Activated gamma-delta T cell (primary cell): ENCODE measurements at regions not wholly inside any gene's neighbourhood (a gene's known extent, or its start where the extent isn't known, plus 50 kb on each side); places are given as distances from the start of the nearest gene placed in this dataset.
"Not testable (repeated sequence)": the region's sequence is repeated elsewhere in the genome, so short reads cannot be mapped to it uniquely, and the experiment has no call there.

Experiments
- DNase-seq: peaks from one replicate; lab custom pipeline; 2025; lab: John Stamatoyannopoulos, UW

DNA sequence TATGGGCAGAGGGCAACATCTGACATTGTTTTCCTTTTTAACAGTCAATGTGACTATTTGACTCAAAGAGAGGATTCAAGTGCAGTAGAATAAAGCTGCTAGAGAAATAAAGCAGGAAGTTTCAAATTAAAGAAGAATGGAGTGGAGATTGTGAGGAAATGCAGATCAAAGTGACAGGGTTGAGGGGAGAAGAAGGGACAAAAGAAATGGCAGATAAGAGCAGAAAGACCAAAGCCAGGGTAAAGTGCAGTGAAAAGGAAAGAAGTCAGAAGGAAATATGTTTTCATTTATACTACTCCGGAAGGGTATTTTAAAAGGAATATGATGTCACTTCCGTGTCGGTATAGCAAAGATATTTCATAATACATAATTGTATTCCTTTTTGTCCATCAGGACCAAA is 297.5 kb upstream of the CRIM1 start:
- no peak for DNase-seq

DNA sequence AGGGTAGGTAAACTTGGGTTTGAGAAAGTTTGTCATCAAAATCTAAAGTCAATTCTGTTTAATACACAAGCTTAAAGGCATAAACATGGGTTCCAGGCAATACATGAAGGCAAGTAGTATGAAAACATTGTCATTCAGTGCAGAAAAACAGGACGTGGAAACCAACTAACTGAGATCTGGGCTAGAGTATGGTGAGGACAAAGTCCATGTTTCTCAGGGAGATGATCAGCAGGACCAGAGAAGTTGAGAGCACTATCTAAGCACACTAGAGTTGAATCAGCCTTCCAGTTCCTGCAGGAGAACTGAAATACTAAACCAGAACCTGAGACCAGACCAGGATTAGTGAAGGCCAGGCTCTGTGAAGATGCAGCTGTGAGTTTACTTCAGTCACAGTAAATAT is 302.8 kb upstream of the CRIM1 start:
- DNase-seq, result no peak

DNA sequence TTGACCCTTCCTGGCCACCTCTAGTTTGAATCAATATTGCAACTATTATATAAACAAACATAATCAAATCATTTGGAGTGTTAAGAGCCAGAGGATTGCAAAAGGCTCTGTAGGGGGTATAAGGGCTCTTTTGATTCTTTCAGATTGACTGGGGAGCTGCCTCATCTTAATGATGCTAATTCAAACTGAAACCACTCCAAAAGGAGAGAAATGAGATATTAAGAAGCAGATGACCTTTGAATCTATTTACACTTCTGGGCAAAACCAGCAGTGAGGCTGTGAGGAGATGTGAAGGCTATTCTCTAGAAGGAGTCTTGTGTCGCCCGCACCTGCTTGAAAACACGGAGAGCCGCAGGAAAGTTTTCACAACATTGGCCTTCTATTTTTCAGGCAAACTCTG is 311.2 kb upstream of the CRIM1 start:
- DNase-seq, result no peak

DNA sequence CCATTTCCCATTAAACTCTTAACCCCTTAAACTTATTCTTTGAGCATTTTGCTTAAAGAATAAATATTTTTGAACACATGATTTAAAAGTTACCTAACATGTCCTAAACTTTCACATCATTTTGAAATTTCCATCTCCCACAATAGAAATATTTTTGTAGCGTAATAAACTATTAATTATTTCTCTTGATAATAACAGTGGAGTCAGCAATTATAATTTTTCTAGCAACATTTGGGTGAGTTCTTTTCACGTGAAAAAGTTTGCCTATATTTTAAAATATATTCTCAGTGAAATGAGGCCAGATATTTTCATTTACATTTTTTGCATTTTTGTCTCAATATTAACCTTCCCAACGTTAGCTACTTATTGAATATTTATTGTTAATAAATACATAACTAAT is 320.4 kb upstream of the CRIM1 start:
- DNase-seq, result no peak

DNA sequence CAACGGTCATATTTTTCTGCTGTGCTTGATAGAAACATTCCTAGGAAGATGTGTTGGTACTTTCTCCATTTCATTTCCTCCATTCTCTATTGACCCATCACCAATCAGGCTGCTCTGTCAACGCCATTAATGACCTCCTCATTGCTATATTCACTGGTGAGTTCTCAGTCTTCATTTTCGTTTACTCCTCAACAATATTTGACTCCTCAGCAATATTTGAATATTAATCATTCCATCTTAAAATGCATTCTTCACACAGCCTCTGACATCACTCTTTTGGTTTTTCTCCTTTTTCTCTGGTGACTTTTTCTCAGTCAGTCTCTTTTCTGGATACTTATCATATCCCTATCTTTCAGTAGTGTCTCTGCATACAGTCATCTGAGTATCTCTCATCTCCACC is 323.5 kb upstream of the CRIM1 start:
- no peak for DNase-seq

DNA sequence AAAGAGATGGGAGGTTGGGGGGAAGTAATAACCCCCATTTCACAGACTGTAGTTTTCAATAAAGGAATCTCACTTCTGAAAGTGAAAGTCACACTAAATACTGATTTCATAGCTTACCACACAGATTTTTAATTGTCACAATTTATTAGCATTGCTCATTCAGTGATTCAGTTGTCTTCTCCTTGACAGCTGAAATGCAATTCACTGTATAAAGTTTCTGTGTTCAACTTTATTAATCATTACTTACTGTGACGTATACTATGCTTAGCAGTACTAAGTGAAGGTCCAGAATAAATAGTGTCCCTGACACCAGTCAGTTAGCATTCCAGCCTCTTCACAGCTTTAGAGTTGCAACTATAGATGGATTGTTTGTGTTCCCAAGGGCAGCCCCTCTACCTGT is 324.1 kb upstream of the CRIM1 start:
- DNase-seq, result no peak

DNA sequence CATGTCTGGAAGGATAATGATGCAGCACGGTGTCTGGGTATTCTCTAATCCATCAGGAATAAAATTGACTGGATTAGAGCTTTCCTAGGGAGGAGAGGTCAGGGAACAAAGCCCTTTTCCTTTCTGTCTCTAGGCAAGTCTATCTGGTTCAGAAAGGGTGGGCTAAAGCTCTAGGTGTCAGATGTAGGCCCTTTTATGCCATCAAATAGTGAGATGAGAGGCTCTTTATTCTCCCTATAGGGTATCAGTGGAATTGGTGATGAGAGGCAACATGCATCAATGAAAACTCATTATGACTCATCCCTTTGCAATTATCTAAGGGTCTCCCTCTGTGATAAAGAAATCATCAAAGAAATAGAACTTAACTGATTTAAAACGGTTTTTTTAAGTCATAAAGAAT is 328.0 kb upstream of the CRIM1 start:
- DNase-seq, result no peak

DNA sequence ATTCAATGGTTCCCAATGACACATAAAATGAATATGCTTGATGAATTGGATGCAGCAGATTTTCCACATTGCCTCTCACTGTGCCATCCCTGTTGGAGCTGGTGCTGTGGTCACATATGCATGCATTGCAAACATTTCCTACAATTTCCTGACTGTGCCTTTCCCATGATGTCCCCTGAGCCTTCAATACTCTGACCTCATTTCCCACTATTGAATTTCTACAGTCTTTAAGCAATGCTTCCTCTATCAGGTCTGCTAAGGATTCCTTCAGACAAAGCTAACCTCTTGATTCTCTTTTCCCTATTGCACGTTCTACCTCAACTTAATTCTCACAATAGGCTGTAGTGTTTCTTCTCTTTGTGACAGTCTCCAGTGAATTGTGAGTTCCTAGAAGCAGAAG is 342.5 kb upstream of the CRIM1 start:
- no peak for DNase-seq

DNA sequence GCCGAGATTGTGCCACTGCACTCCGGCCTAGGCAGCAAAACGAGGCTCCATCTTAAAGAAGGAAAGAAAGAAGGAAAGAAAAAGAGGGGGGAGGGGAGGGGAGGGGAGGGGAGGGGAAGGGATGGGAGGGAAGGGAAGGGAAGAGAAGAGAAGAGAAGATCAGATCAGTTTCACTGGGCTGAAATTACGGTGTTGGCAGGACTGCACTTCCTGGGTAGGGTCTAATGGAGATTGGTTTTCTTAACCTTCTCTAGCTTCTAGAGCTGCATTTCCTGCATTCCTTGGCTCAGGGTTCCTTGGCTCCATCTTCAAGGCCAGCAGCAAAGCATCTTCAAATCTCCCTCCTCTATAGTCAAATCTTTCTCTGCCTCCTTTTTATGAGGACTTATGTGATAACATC is 349.1 kb upstream of the CRIM1 start:
- no peak for DNase-seq

DNA sequence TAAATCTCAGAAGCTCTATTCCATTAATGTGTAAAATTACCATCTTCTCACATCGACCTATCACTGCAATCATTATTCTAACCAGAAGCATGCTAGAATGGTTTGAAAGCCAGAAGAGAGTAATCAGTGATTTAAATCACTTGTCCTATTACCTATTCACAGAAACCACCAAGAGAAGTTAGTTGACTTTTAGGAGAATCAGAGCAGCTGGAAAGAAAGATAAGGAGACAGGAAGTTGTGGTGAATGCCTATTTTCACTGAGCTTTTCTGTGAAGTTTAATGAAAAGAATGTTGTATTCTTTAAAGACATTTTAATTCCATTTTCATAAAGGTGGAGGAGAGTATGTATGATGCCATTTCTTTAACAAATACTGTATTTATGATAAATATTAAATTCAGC is 352.6 kb upstream of the CRIM1 start:
- no peak for DNase-seq

DNA sequence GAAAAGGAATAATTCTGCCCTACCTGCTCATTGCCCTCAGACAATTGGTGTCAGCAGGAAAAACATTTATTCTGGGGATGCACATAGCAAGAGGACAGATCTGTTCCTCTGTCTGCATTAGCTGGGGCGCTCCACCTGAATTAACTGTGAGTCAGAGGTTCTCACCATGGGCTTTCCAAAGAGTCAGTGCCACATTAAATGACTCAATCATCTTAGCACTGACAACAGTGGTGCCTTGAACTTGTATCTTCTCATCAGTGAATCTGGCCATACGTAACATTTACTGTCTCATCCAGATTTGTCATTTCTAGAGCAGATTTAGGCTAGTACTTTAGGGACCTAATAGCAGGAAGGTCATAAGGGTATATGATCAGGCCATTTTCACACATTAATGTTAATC is 358.1 kb upstream of the CRIM1 start:
- DNase-seq, result no peak

DNA sequence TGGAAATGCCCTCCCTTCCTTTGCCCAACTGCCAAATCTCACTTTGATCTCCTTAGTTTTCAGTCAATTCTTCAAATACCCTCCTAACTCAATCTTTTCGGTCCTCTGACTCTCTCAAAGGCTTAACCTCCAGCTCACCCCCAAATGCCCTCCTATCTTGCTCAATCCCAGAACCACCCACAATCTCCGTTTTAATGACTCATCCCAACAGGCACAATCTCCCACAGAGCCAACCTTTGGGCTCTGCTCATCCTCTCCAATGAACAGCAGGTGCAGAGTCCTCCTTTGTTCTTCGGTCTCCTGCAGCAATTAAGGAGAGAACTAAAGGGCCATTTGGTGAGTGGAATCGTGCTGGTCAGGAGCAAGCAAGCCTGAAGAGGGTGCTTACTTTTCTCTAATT is 366.1 kb upstream of the CRIM1 start:
- no peak for DNase-seq

DNA sequence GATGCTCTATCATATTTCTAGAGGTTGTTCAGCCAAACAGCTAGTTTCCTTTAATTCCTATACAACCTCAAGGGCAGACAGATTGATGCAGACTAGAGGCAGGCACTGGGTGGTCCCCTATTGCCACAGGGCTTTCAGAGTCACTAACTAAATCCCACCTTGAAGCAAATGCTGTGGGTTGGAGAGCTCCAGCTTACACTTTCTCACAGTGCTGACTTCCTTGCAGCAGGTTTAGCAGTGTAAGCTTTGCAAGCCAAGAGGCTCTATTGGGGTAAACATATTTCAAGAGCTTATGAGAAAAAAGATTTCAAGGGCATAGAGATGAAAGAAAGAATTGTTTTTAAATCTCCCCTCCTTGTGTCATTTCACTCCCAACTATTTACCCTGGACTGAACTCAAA is 366.5 kb upstream of the CRIM1 start:
- DNase-seq, result no peak

DNA sequence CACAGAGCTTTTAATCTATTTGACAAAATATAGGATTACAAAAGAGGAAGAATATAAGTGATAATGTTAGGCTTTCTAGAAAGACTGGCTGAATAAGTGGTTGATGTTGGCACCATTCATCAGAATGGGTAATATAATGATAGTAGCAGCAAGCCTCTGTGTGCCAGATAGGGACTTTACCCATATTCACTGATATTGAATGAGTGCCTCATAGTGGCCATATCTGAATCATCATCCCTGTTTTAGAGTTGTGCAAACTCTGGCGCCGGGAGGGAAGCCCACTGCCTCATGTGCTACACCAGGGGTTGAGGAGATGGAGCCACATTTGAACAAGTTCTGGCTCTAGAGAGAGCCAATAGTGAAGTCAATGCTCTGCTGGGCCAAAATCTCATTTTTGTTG is 368.7 kb upstream of the CRIM1 start:
- DNase-seq, result no peak

DNA sequence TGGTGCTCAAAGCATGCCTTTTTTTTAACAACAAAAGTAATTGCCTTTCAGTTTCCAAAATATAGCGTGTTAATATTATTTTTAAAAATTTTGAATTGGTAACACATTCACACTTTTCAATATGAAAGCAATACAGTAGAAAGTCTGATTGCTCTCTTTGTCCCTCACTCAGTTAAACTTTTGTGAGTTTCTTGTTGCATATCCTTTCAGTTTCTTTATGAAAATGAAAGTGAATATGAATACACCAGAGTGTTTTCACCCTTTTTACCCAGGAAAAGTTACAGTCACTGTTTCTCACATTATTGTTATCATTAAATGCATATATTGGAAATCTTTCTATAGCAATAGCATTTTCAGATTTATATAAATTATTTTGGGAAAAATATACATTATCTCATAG is 377.4 kb upstream of the CRIM1 start:
- DNase-seq, result no peak

DNA sequence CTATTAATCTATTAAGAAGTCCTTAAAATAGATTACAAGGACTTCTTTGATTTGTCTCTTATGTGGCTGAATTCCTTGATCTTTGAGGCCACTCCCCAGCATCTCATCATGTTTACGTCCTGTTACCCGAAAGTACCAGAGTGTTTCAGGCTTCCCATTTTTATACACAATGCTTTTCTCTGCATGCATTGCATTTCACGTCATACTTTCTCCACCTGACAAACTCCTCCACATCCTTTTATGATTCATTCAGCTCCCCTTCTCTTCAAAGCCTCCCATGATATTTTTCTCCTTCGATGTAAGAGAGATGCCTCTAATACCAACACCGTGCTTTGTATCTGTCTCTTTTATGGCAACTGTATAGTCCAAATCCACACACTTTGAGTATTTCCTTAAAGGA is 379.0 kb upstream of the CRIM1 start:
- no peak for DNase-seq

DNA sequence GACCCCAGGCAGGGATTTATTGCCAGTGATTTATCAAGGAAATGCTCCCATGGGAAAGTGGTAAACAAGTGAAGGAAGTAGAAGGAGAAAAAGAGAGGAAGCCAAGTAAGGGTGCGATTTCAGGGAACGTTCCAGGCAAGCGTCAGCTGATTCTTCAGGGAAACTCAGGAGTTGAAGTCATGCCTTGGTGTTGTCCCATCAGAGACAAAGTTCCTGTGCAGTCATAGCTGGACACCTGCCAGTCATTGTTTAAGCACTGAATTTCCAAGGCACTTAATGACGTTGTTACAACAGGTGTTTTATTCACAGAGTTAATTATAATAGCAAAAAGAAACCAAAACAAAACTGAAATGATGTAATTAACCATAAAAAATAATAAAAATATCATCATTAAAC is 381.8 kb upstream of the CRIM1 start:
- no peak for DNase-seq

DNA sequence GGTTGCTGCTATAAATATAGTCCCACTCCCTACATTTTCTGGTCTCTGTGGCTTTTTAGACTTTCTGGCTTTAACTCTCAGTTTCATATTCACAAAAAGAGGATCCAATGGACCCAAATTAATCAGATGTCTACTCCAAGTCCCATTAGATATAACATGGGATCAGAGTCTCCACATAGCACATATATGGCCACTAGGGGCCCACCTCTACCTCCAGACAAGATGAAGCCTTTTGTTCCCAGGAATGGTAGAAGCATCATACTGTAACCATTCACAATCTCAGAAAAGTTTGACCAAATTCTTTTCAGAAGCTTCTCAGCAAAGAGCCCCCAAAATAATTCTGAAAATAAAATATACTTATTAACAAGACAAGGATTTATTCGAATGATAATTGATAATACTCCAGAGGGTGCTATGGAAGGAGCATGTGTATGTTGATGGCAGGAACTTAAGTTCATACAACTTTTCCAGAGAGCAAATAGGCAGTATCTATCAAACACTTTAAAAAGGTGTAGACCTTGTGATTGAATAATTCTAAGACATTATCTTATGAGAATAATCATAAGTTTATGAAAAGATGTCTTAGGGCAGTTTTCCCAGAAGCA is 382.3 kb upstream of the CRIM1 start:
- no peak for DNase-seq

DNA sequence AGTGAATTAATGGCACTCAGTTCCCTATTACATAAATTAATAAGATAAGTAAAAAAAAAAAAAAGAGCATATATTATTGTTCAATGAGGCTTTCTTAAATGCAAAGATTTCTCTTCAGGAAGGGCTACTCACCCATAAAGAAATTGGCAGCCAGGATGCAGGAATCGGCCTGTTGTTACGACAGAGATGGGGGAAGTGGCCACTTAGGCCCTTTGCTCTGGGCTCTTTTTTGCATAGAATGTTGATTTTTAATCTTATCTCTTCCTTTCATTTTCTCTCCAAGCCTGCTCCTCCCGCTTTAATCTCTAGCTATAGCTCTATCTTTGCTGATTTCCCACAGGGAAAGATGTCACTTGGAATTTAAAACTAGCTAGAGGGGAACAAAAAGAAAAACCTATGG is 391.8 kb upstream of the CRIM1 start:
- no peak for DNase-seq

DNA sequence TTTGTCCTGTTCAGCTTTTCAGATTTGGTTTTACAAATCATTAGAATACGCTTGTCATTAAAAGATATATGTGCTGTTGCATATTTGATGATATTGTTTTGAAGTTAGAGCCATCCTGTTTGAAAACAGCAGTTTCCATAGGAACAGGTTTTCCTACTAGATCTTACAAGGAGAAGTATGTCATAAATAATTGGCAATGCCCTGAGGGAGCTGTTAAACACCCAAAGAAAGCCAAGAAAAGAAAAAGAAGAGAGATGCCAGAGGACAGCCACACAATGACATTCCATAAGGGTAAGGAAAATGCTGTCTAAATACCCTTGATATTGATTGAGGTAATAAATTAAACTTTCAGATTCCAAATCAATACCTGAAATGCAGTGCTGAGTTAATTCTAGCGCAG is 392.2 kb upstream of the CRIM1 start:
- no peak for DNase-seq

DNA sequence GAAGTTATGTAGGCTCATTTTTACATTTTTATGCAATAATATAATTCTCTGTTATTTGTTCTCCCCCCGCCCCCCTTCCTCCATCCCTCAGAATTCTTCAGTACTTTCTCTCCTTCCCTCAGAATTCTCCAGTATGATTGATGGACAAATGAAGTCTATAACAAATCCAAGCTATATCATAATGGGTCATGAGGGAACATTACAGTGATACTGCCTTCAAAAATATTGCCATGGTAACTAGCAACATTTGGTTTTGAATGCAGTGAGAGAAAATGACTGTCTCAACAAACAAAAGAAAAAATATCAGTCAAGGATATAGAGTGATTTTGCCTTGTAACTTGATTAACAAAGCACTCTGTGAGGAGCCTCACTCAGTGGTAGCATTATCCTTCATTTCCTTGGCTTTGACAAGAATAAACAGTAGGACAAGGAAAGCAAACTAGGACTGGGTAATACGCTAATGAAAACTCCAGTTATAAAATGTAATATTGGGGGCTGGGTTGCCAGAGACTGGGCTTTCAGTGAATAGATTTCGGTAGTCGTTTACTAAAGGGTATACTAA is 392.9 kb upstream of the CRIM1 start:
- DNase-seq, result no peak

DNA sequence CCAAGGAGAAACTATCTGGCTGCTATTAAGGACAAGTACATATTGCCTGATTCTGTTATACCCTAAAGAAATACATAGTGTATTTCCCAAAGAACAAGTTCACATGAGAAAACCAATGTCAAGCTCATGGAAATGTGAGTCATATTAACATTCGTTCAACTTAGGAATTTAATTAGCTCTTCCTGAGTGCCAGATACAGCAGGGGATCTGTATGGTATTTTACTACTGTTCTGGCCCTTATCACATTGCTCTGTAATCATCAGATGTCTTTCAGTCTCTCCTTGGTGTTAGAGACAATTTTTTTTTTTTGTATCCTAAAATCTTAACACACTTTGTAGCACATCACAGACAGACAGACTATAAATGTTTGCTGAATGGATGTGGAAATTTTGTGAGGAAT is 395.0 kb upstream of the CRIM1 start:
- DNase-seq, result no peak

DNA sequence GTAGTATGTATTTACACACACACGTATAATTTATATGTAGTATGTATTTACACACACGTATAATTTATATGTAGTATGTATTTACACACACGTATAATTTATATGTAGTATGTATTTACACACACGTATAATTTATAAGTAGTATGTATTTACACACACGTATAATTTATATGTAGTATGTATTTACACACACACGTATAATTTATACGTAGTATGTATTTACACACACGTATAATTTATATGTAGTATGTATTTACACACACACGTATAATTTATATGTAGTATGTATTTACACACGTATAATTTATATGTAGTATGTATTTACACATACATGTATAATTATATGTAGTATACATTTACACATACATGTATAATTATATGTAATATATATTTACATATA is 398.5 kb upstream of the CRIM1 start:
- not testable (repeated sequence) for DNase-seq

DNA sequence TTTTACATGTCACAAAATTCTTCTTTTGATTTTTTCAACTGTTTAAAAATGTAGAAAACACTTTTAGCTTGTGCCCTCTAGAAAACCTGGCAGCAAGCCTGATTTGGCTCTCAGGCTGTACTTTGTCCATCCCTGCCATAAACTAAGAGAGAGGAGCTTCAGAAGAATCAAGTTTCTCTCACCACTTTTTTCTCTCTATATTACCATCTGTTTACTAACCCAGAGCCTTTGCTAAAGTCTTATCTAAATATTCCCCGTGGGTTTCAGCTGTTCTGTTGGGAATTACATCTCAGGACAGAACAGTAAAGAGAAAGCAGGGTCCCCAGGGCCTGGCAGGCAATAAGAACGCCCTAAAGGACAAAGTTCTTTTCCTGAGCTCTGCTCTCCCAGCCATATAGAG is 409.1 kb upstream of the CRIM1 start:
- DNase-seq, result no peak

DNA sequence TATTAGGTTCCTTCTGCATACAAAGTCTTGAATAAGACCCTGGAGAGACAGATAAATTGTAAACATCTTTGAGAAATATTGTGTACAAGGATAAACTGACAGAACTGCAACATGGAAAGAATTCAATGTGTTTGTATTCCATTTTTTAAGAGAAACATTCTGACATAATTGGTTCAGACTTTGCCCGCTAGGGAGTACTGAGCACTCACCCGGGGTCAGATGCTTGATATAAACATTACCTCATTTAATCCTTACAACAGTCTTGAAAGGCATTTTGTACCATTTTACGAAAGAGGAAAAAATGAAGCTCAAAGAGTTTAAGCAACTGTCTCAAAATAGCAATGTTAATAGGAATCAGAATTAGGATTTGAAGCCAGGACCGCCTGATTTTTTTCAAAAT is 416.7 kb upstream of the CRIM1 start:
- DNase-seq, result no peak
